PC-3 (cell line): ENCODE measurements at regions not wholly inside any gene's neighbourhood (a gene's known extent, or its start where the extent isn't known, plus 50 kb on each side); places are given as distances from the start of the nearest gene placed in this dataset.

Experiments
- EZH2 ChIP-seq: fragments of 300-600 bp; sonication (generic); IDR thresholded peaks from one replicate; pipeline ENCODE4 v1.6.1; 2017; ENCODE audit warnings: antibody characterized with exemption, mild to moderate bottlenecking, low read length; ENCODE audit not compliant: unreplicated experiment
- TF ChIP-seq, protein P1 (sequence below): fragments of 300-600 bp; sonication (generic); conservative IDR thresholded peaks from 2 replicates; pipeline ENCODE4 v1.5.1; 2017; ENCODE audit warnings: antibody characterized with exemption, low read depth, mild to moderate bottlenecking, low read length

DNA sequence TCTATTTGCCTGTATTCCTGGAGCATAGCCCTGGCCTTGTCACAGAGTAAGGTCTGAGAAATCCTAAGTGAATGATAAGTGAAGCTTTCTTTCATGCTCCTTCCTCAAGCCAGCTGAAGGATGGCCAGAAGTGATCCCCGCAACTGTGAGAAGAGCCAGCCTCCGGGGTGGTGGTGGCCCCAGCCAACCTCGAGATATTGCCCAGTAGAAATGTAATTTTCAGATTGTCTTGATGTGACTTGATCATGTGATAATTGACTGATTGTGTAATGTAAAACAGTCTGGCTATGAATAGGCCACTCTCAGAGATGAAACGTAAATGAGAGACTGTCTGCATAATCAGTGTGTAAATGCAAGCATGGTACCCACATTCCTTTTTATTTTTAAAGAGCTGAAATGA lies 242.4 kb upstream of the CAMK1G start:
- TF ChIP-seq, protein P1, sequence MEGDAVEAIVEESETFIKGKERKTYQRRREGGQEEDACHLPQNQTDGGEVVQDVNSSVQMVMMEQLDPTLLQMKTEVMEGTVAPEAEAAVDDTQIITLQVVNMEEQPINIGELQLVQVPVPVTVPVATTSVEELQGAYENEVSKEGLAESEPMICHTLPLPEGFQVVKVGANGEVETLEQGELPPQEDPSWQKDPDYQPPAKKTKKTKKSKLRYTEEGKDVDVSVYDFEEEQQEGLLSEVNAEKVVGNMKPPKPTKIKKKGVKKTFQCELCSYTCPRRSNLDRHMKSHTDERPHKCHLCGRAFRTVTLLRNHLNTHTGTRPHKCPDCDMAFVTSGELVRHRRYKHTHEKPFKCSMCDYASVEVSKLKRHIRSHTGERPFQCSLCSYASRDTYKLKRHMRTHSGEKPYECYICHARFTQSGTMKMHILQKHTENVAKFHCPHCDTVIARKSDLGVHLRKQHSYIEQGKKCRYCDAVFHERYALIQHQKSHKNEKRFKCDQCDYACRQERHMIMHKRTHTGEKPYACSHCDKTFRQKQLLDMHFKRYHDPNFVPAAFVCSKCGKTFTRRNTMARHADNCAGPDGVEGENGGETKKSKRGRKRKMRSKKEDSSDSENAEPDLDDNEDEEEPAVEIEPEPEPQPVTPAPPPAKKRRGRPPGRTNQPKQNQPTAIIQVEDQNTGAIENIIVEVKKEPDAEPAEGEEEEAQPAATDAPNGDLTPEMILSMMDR, result no peak
- TF ChIP-seq EZH2, result no peak
